GM18502 (cell line): ENCODE measurements at regions not wholly inside any gene's neighbourhood (a gene's known extent, or its start where the extent isn't known, plus 50 kb on each side); places are given as distances from the start of the nearest gene placed in this dataset.

Source experiments
- ATAC-seq: cut with Tn5 transposase; IDR thresholded peaks from one replicate; pipeline ENCODE4 v1.9.1; 2021; ENCODE audit warnings: mild to moderate bottlenecking; ENCODE audit not compliant: unreplicated experiment, poor library complexity

GRCh38 chr11:105334025-105334714 lies 194.6 kb upstream of the CARD18 start:
- no peak for ATAC-seq

- ATAC-seq: no peak
These were observed 193.6 kb upstream of the CARD18 start for GRCh38 chr11:105333153-105333552.

- no peak for ATAC-seq
These were observed 192.6 kb upstream of the CARD18 start for GRCh38 chr11:105332171-105332570.

- ATAC-seq: no peak
These were observed 188.5 kb upstream of the CARD18 start for GRCh38 chr11:105328061-105328460.

GRCh38 chr11:105324156-105324555 lies 184.6 kb upstream of the CARD18 start:
- no peak for ATAC-seq

- ATAC-seq: no peak
These were observed 182.1 kb upstream of the CARD18 start for GRCh38 chr11:105321696-105322095.

GRCh38 chr11:105315287-105315686 lies 175.7 kb upstream of the CARD18 start:
- no peak for ATAC-seq

- ATAC-seq: no peak
These were observed 172.7 kb upstream of the CARD18 start for GRCh38 chr11:105312266-105312665.

GRCh38 chr11:105298630-105299029 lies 159.1 kb upstream of the CARD18 start:
- no peak for ATAC-seq

GRCh38 chr11:105298174-105298573 lies 158.6 kb upstream of the CARD18 start:
- no peak for ATAC-seq

GRCh38 chr11:105297463-105297862 lies 157.9 kb upstream of the CARD18 start:
- ATAC-seq: no peak

GRCh38 chr11:105296806-105297205 lies 157.2 kb upstream of the CARD18 start:
- ATAC-seq: no peak

GRCh38 chr11:105296386-105296785 lies 156.8 kb upstream of the CARD18 start:
- no peak for ATAC-seq

GRCh38 chr11:105282658-105283057 lies 143.1 kb upstream of the CARD18 start:
- no peak for ATAC-seq

- ATAC-seq: no peak
These were observed 135.1 kb upstream of the CARD18 start for GRCh38 chr11:105274631-105275030.

- ATAC-seq: no peak
These were observed 134.2 kb upstream of the CARD18 start for GRCh38 chr11:105273660-105274280.

- no peak for ATAC-seq
These were observed 130.3 kb upstream of the CARD18 start for GRCh38 chr11:105269862-105270261.

GRCh38 chr11:105268404-105269062 lies 129.0 kb upstream of the CARD18 start:
- no peak for ATAC-seq

GRCh38 chr11:105265845-105266244 lies 126.3 kb upstream of the CARD18 start:
- no peak for ATAC-seq

GRCh38 chr11:105260976-105261375 lies 121.4 kb upstream of the CARD18 start:
- ATAC-seq: no peak

- ATAC-seq: no peak
These were observed 106.3 kb upstream of the CARD18 start for GRCh38 chr11:105245781-105246315.
